Adrenal gland (tissue), 9 donors: ENCODE measurements at regions not wholly inside any gene's neighbourhood (a gene's known extent, or its start where the extent isn't known, plus 50 kb on each side); places are given as distances from the start of the nearest gene placed in this dataset.

Experiments used
- DNase-seq, 7 donors: peaks; one replicate each; pipeline ENCODE4 v3.0.0-alpha.2; 2019 to 2020
- H3K27ac ChIP-seq, 5 donors: fragments of 200-600 bp; sonication (generic) in 4 of 5; 1 replicate in 3 of 5; 2 replicates in 2 of 5; pipeline versions ENCODE4 v1.5.1 to v1.8.0; 2016 to 2020; ENCODE audit warnings: mild to moderate bottlenecking in 1 of 5
- H3K27me3 ChIP-seq: fragments of 200-600 bp; 2 replicates; pipeline ENCODE4 v1.8.0; 2021
- H3K36me3 ChIP-seq, 2 donors: fragments of 200-600 bp; replicated peaks in 1 of 2; 1 replicate in 1 of 2; 2 replicates in 1 of 2; pipeline versions ENCODE4 v1.5.1 to v1.8.0; 2018 to 2022
- H3K4me1 ChIP-seq, 2 donors: fragments of 200-600 bp; replicated peaks in 1 of 2; 1 replicate in 1 of 2; 2 replicates in 1 of 2; pipeline versions ENCODE4 v1.5.1 to v1.8.0; 2018 to 2021
- H3K4me3 ChIP-seq, 4 donors: fragments of 200-600 bp; sonication (generic) in 3 of 4; one replicate each; pipeline ENCODE4 v1.5.1; 2016 to 2018
- H3K9me3 ChIP-seq, 3 donors: fragments of 200-600 bp; sonication (generic) in 1 of 3; replicated peaks in 1 of 3; 1 replicate in 2 of 3; 2 replicates in 1 of 3; pipeline versions ENCODE4 v1.5.1 to v1.8.0; 2016 to 2021
- POLR2A ChIP-seq, 2 donors: fragments of 450-650 bp; IDR thresholded peaks; one replicate each; pipeline ENCODE4 v1.6.1; 2017; ENCODE audit warnings: antibody characterized with exemption in 2 of 2, mild to moderate bottlenecking in 2 of 2, moderate library complexity in 1 of 2
- WGBS, 4 donors: extraction: QIAGEN DNeasy Blood & Tissue Kit in 2 of 4; methylation state at CpG; one replicate each; pipeline versions ENCODE4 v1.1.5 to v1.1.7; 2013 to 2017; 5-methylcytosine and 5-hydroxymethylcytosine counted together
- intact Hi-C, 2 donors: fragments of 100-400 bp; cut with DNase I; formaldehyde crosslinking; loops; one replicate each; pipeline versions ENCODE4 v1.14.1 to v1.15.0; 2022 to 2023
- TF ChIP-seq, protein P1 (sequence below), 6 experiments: fragments of 450-650 bp in 4 of 6; fragments of 200-600 bp in 2 of 6; sonication (generic) in 1 of 6; IDR thresholded peaks; 1 replicate in 5 of 6; 2 replicates in 1 of 6; pipeline versions ENCODE4 v1.5.1 to v1.8.0; 2016 to 2021; ENCODE audit warnings: antibody characterized with exemption in 6 of 6, mild to moderate bottlenecking in 2 of 6, moderate library complexity in 1 of 6
- donor health status: healthy with polysubstance abuse.
- donor health status: Bipolar disorder and iron deficiency.
- donor health status: DM: yes; HTN: yes; CAD: no.
- donor health status: DM: no; HTN: no; CAD: no.
- donor health status: DM: no; HTN: no; CAD: no.

DNA sequence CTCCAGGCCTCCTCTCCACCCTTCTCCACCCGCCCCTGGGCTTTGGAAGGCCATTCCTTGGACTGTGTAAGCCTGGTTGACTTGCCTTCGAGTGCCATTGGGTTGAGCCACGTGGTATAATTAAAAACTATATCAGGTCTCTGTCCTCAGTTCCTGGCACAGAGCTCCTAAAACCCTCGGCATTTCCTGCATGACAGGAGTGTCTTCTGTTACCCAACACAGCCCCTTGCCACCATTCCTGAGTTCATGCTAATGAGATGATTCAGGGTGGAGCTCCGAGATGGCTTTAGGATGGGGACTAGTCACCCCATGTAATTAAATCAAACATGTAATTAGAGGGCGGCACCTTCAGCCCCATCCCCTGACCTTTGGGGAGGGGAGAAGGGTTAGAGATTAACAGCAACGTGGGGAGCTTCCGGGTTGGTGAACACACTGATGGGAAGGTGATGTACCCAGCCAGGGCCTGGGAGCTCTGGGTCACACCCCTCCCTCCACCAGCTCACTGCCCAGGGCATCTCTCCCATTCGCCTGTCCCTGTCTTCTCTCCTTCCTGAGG is 256.4 kb downstream of the FAM43A start:
- Histone ChIP-seq H3K27ac (no peak overlapping the region), H3K36me3 (no peaks in the 10 kb centered on the region), H3K4me1 (peaks cover 11% of the 10 kb centered on the region in 2 donors), H3K4me3 (no peak overlapping the region), H3K9me3 (no peaks in the 10 kb centered on the region), H3K27me3 (no peaks in the 10 kb centered on the region)
- TF ChIP-seq, protein P1, sequence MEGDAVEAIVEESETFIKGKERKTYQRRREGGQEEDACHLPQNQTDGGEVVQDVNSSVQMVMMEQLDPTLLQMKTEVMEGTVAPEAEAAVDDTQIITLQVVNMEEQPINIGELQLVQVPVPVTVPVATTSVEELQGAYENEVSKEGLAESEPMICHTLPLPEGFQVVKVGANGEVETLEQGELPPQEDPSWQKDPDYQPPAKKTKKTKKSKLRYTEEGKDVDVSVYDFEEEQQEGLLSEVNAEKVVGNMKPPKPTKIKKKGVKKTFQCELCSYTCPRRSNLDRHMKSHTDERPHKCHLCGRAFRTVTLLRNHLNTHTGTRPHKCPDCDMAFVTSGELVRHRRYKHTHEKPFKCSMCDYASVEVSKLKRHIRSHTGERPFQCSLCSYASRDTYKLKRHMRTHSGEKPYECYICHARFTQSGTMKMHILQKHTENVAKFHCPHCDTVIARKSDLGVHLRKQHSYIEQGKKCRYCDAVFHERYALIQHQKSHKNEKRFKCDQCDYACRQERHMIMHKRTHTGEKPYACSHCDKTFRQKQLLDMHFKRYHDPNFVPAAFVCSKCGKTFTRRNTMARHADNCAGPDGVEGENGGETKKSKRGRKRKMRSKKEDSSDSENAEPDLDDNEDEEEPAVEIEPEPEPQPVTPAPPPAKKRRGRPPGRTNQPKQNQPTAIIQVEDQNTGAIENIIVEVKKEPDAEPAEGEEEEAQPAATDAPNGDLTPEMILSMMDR (IDR thresholded peaks at IDR 0.05) = no peak
- TF ChIP-seq POLR2A (IDR thresholded peaks at IDR 0.05) = no peak
- no peak for DNase-seq
- 70 to 86% (median 75%) methylated on average over 9 of the region's 9 CpGs for WGBS, 4 donors
- intact Hi-C loops = no loop called here

DNA sequence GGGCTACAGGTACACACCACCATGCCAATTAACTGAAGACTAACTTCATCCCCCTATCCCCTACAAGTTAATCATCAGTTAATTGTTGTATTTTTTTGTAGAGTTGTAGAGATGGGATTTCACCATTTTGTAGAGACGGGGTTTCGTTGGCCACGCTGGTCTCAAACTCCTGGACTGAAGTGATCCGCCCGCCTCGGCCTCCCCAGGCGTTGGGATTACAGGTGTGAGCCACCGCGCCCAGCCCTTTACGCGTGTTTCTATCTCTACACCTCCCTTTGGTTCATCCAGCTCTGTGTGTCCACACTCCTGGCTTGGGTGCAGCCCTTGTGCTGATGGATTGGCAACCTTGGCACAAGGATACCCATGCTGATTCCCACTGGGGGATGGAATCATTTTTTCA is 258.8 kb downstream of the FAM43A start:
- H3K4me1 ChIP-seq = no peaks in the 10 kb centered on the region
- H3K27ac ChIP-seq = no peak overlapping the region
- no peaks in the 10 kb centered on the region for H3K36me3 ChIP-seq
- H3K27me3 ChIP-seq = no peaks in the 10 kb centered on the region
- H3K4me3 ChIP-seq = no peak overlapping the region
- DNase-seq = peak in 2 of 7 donors; percentile 8 to 39
- no peaks in the 10 kb centered on the region for H3K9me3 ChIP-seq
- TF ChIP-seq, protein P1 (IDR thresholded peaks at IDR 0.05) = no peak
- TF ChIP-seq POLR2A (IDR thresholded peaks at IDR 0.05) = no peak
- 89 to 97% (median 93%) methylated on average over 11 of the region's 11 CpGs for WGBS, 4 donors
- intact Hi-C loops = no loop called here

DNA sequence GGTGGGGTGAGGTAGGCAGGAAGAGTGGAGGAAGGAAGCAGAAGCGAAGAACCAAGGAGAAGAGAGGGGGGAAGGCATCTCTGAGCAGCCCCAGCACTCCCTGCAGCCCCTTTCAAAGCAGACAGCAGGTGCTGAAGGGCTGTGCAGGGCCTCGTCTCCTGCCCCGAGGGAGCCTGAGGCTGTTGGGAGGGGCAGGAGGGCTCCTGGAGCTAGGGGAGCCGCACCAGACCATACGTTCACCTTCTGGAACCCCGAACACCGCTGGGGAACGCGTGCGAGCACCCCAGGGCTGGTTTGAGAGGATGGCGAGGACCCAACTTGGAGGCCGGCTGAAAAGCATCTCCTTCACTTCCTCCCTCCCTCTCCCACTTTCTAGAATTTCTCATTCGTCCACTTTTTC is 259.8 kb downstream of the FAM43A start:
- no peak for TF ChIP-seq POLR2A (IDR thresholded peaks at IDR 0.05)
- TF ChIP-seq, protein P1 (IDR thresholded peaks at IDR 0.05) = no peak
- 80 to 90% (median 85%) methylated on average over 12 to 13 of the region's 13 CpGs for WGBS, 4 donors
- Histone ChIP-seq H3K4me3 (no peak overlapping the region), H3K9me3 (no peaks in the 10 kb centered on the region), H3K27ac (no peak overlapping the region), H3K36me3 (no peaks in the 10 kb centered on the region), H3K4me1 (no peaks in the 10 kb centered on the region), H3K27me3 (no peaks in the 10 kb centered on the region)
- intact Hi-C loops = no loop called here
- peak in 1 of 7 donors; percentile 9 for DNase-seq

DNA sequence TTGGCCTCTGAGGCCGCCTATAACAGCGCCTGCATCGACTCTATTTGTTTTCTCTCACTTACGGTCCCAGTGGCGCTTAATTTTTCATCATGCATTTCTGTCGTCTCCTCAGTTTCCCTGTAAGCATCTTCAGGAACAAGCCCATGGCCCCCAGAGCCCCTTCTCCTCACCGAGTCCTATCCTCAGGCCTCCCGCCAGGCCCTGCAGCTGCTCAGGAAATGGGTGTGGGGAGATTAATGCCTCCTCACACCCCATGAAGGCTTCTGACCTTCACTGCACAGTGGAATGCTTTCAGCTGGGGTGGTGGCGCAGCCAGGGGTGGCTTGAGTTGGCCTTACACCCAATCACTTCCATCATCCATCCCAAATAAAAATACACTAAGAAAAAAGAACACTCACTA is 260.4 kb downstream of the FAM43A start:
- Histone ChIP-seq H3K4me1 (no peaks in the 10 kb centered on the region), H3K27me3 (no peaks in the 10 kb centered on the region), H3K36me3 (no peaks in the 10 kb centered on the region), H3K4me3 (no peak overlapping the region), H3K9me3 (no peaks in the 10 kb centered on the region), H3K27ac (no peak overlapping the region)
- intact Hi-C loops = no loop called here
- TF ChIP-seq, protein P1 (IDR thresholded peaks at IDR 0.05) = no peak
- no peak for TF ChIP-seq POLR2A (IDR thresholded peaks at IDR 0.05)
- peak in 1 of 7 donors; percentile 15 for DNase-seq
- 71 to 76% (median 74%) methylated on average over 9 of the region's 9 CpGs for WGBS, 4 donors
